ENCODE measurements at regions not wholly inside any gene's neighbourhood (a gene's known extent, or its start where the extent isn't known, plus 50 kb on each side); places are given as distances from the start of the nearest gene placed in this dataset.

- TF ChIP-seq POLR2A (IDR thresholded peaks at IDR 0.05) (no peak), CTCF (IDR thresholded peaks at IDR 0.05) (no peak), EP300 (IDR thresholded peaks at IDR 0.05; ENCODE audit: low read depth) (no peak), POLR2AphosphoS5 (IDR thresholded peaks at IDR 0.05) (no peak)
Observed at GRCh38 chr5:63629951-63630630, 332.2 kb downstream of the HTR1A start.

Data from transverse colon (tissue), 4 donors.